Adrenal gland (tissue), 9 donors: ENCODE measurements at regions not wholly inside any gene's neighbourhood (a gene's known extent, or its start where the extent isn't known, plus 50 kb on each side); places are given as distances from the start of the nearest gene placed in this dataset.

Experiments
- DNase-seq, 7 donors: peaks; one replicate each; pipeline ENCODE4 v3.0.0-alpha.2; 2019 to 2020
- H3K27ac ChIP-seq, 5 donors: fragments of 200-600 bp; sonication (generic) in 4 of 5; 1 replicate in 3 of 5; 2 replicates in 2 of 5; pipeline versions ENCODE4 v1.5.1 to v1.8.0; 2016 to 2020; ENCODE audit warnings: mild to moderate bottlenecking in 1 of 5
- H3K27me3 ChIP-seq: fragments of 200-600 bp; 2 replicates; pipeline ENCODE4 v1.8.0; 2021
- H3K36me3 ChIP-seq, 2 donors: fragments of 200-600 bp; replicated peaks in 1 of 2; 1 replicate in 1 of 2; 2 replicates in 1 of 2; pipeline versions ENCODE4 v1.5.1 to v1.8.0; 2018 to 2022
- H3K4me1 ChIP-seq, 2 donors: fragments of 200-600 bp; replicated peaks in 1 of 2; 1 replicate in 1 of 2; 2 replicates in 1 of 2; pipeline versions ENCODE4 v1.5.1 to v1.8.0; 2018 to 2021
- H3K4me3 ChIP-seq, 4 donors: fragments of 200-600 bp; sonication (generic) in 3 of 4; one replicate each; pipeline ENCODE4 v1.5.1; 2016 to 2018
- H3K9me3 ChIP-seq, 3 donors: fragments of 200-600 bp; sonication (generic) in 1 of 3; replicated peaks in 1 of 3; 1 replicate in 2 of 3; 2 replicates in 1 of 3; pipeline versions ENCODE4 v1.5.1 to v1.8.0; 2016 to 2021
- CTCF ChIP-seq, 6 experiments: fragments of 450-650 bp in 4 of 6; fragments of 200-600 bp in 2 of 6; sonication (generic) in 1 of 6; IDR thresholded peaks; 1 replicate in 5 of 6; 2 replicates in 1 of 6; pipeline versions ENCODE4 v1.5.1 to v1.8.0; 2016 to 2021; ENCODE audit warnings: antibody characterized with exemption in 6 of 6, mild to moderate bottlenecking in 2 of 6, moderate library complexity in 1 of 6
- POLR2A ChIP-seq, 2 donors: fragments of 450-650 bp; IDR thresholded peaks; one replicate each; pipeline ENCODE4 v1.6.1; 2017; ENCODE audit warnings: antibody characterized with exemption in 2 of 2, mild to moderate bottlenecking in 2 of 2, moderate library complexity in 1 of 2
- WGBS, 4 donors: extraction: QIAGEN DNeasy Blood & Tissue Kit in 2 of 4; methylation state at CpG; one replicate each; pipeline versions ENCODE4 v1.1.5 to v1.1.7; 2013 to 2017; 5-methylcytosine and 5-hydroxymethylcytosine counted together
- intact Hi-C, 2 donors: fragments of 100-400 bp; cut with DNase I; formaldehyde crosslinking; loops; one replicate each; pipeline versions ENCODE4 v1.14.1 to v1.15.0; 2022 to 2023
- donor health status: healthy with polysubstance abuse.
- donor health status: Bipolar disorder and iron deficiency.
- donor health status: DM: yes; HTN: yes; CAD: no.
- donor health status: DM: no; HTN: no; CAD: no.
- donor health status: DM: no; HTN: no; CAD: no.

GRCh38 chr12:58250077-58250476 is 308.7 kb downstream of the ATP23 start:
- 69 to 75% (median 75%) methylated on average over 5 of the region's 5 CpGs for WGBS, 4 donors
- Histone ChIP-seq H3K9me3 (no peaks in the 10 kb centered on the region), H3K27me3 (no peaks in the 10 kb centered on the region), H3K36me3 (no peaks in the 10 kb centered on the region), H3K4me1 (no peaks in the 10 kb centered on the region), H3K4me3 (no peak overlapping the region), H3K27ac (no peak overlapping the region)
- no peak for TF ChIP-seq POLR2A (IDR thresholded peaks at IDR 0.05)
- DNase-seq: no peak
- intact Hi-C loops: no loop called here

GRCh38 chr12:58252914-58253313 is 311.5 kb downstream of the ATP23 start:
- H3K27me3 ChIP-seq: no peaks in the 10 kb centered on the region
- H3K4me3 ChIP-seq: no peak overlapping the region
- H3K9me3 ChIP-seq: no peaks in the 10 kb centered on the region
- WGBS, 4 donors: 62 to 97% (median 79%) methylated on average over 2 of the region's 2 CpGs
- no peaks in the 10 kb centered on the region for H3K36me3 ChIP-seq
- no peak overlapping the region for H3K27ac ChIP-seq
- DNase-seq: no peak
- intact Hi-C loops: no loop called here
- TF ChIP-seq POLR2A (IDR thresholded peaks at IDR 0.05) (no peak), CTCF (IDR thresholded peaks at IDR 0.05) (no peak)
- no peaks in the 10 kb centered on the region for H3K4me1 ChIP-seq

GRCh38 chr12:58253663-58254062 is 312.3 kb downstream of the ATP23 start:
- H3K27ac ChIP-seq: no peak overlapping the region
- H3K9me3 ChIP-seq: no peaks in the 10 kb centered on the region
- H3K36me3 ChIP-seq: no peaks in the 10 kb centered on the region
- H3K27me3 ChIP-seq: no peaks in the 10 kb centered on the region
- TF ChIP-seq POLR2A (IDR thresholded peaks at IDR 0.05): no peak
- intact Hi-C loops: no loop called here
- 41 to 71% (median 58%) methylated on average over 1 of the region's 1 CpG for WGBS, 4 donors
- DNase-seq: no peak
- H3K4me3 ChIP-seq: no peak overlapping the region
- no peaks in the 10 kb centered on the region for H3K4me1 ChIP-seq

- TF ChIP-seq CTCF (IDR thresholded peaks at IDR 0.05): no peak
- TF ChIP-seq POLR2A (IDR thresholded peaks at IDR 0.05): no peak
- Histone ChIP-seq H3K4me1 (no peaks in the 10 kb centered on the region), H3K27ac (no peak overlapping the region), H3K36me3 (no peaks in the 10 kb centered on the region), H3K9me3 (no peaks in the 10 kb centered on the region), H3K4me3 (no peak overlapping the region), H3K27me3 (no peaks in the 10 kb centered on the region)
- no peak for DNase-seq
- intact Hi-C loops: no loop called here
- 78 to 100% (median 84%) methylated on average over 1 of the region's 1 CpG for WGBS, 4 donors
Measured at GRCh38 chr12:58254463-58255100, 313.2 kb downstream of the ATP23 start.

GRCh38 chr12:58262796-58263195 is 321.4 kb downstream of the ATP23 start:
- TF ChIP-seq POLR2A (IDR thresholded peaks at IDR 0.05): no peak
- Histone ChIP-seq H3K4me1 (no peaks in the 10 kb centered on the region), H3K27ac (no peak overlapping the region), H3K27me3 (no peaks in the 10 kb centered on the region), H3K9me3 (no peaks in the 10 kb centered on the region), H3K4me3 (no peak overlapping the region), H3K36me3 (no peaks in the 10 kb centered on the region)
- WGBS, 4 donors: 80 to 100% (median 89%) methylated on average over 1 of the region's 1 CpG
- no peak for DNase-seq
- intact Hi-C loops: no loop called here

- Histone ChIP-seq H3K36me3 (no peaks in the 10 kb centered on the region), H3K27me3 (no peaks in the 10 kb centered on the region), H3K9me3 (no peaks in the 10 kb centered on the region), H3K4me1 (no peaks in the 10 kb centered on the region), H3K4me3 (no peak overlapping the region), H3K27ac (no peak overlapping the region)
- 55 to 79% (median 66%) methylated on average over 1 of the region's 1 CpG for WGBS, 4 donors
- TF ChIP-seq POLR2A (IDR thresholded peaks at IDR 0.05): no peak
- TF ChIP-seq CTCF (IDR thresholded peaks at IDR 0.05): no peak
- intact Hi-C loops: no loop called here
- no peak for DNase-seq
Measured at GRCh38 chr12:58263816-58264215, 322.4 kb downstream of the ATP23 start.
